HCT116 (cell line): ENCODE measurements at regions not wholly inside any gene's neighbourhood (a gene's known extent, or its start where the extent isn't known, plus 50 kb on each side); places are given as distances from the start of the nearest gene placed in this dataset.

ENCODE experiments used
- ATAC-seq: fragments of 200-7000 bp; cut with Tn5 transposase; 2 replicates; pipeline ENCODE4 v1.9.1; 2020; ENCODE audit warnings: mild to moderate bottlenecking, moderate library complexity
- BruUV-seq: library from RNA; stranded (reverse); fragments of 400-500 nt; replicated peaks from 2 replicates; lab custom pipeline; 2021; lab: Mats Ljungman, UMichigan
- CTCF ChIA-PET: fragments of 300-600 bp; sonication (Branson Sonifier 250); formaldehyde crosslinking; loops from one replicate; lab custom pipeline; 2021; ENCODE audit warnings: antibody characterized with exemption; lab: Charles Lee
- POLR2A ChIA-PET: fragments of 300-600, 350-600 bp; sonication (Branson Sonifier 250); formaldehyde crosslinking; loops from one replicate; lab custom pipeline; 2021; ENCODE audit warnings: antibody characterized with exemption; lab: Charles Lee
- RAD21 ChIA-PET, 2 experiments: fragments of 300-600 bp; sonication (Branson Sonifier 250); formaldehyde crosslinking; loops; one replicate each; lab custom pipeline; 2023; ENCODE audit warnings: low total read pairs in 2 of 2; ENCODE audit not compliant: uncharacterized antibody in 2 of 2, unreplicated experiment in 2 of 2, low non-redundant PET in 1 of 2; lab: Charles Lee
- DNase-seq: peaks from one replicate; pipeline ENCODE4 v3.0.0-alpha.2; 2010; ENCODE audit warnings: low read depth, low spot score
- H2AFZ ChIP-seq: fragments of 200-600 bp; shearing (Covaris generic), sonication (generic); 2 replicates; pipeline ENCODE4 v1.6.1; 2017; ENCODE audit warnings: low read depth, mixed run types, mixed read lengths, antibody characterized with exemption, low read length; ENCODE audit not compliant: poor library complexity, severe bottlenecking
- H3K27ac ChIP-seq: 2 replicates; pipeline ENCODE4 v1.5.1; 2012; ENCODE audit warnings: low read depth, low read length
- H3K27me3 ChIP-seq: fragments of 200-600 bp; sonication (generic); 2 replicates; pipeline ENCODE4 v1.6.1; 2016; ENCODE audit warnings: mixed run types, low read length, mixed read lengths; ENCODE audit not compliant: insufficient read depth
- H3K36me3 ChIP-seq, 2 experiments: fragments of 200-500 bp in 1 of 2; fragments of 200-600 bp in 1 of 2; sonication (Bioruptor generic) in 1 of 2; sonication (generic) in 1 of 2; 2 replicates each; pipeline versions ENCODE4 v1.5.1 to v1.6.1; 2014 to 2016; ENCODE audit warnings: low read length in 2 of 2, inconsistent platforms in 1 of 2, mixed read lengths in 1 of 2, mixed run types in 1 of 2; ENCODE audit not compliant: insufficient read depth in 2 of 2, control insufficient read depth in 1 of 2
- H3K4me1 ChIP-seq, 2 experiments: fragments of 200-600 bp in 1 of 2; sonication (generic) in 1 of 2; 2 replicates each; pipeline versions ENCODE4 v1.5.1 to v1.6.1; 2012 to 2017; ENCODE audit warnings: low read length in 2 of 2, inconsistent platforms in 1 of 2, mild to moderate bottlenecking in 1 of 2, mixed read lengths in 1 of 2, mixed run types in 1 of 2, moderate library complexity in 1 of 2; ENCODE audit not compliant: insufficient read depth in 2 of 2, control insufficient read depth in 1 of 2
- H3K4me2 ChIP-seq: fragments of 200-600 bp; sonication (generic); 2 replicates; pipeline ENCODE4 v1.6.1; 2017; ENCODE audit warnings: mixed run types, low read length, mixed read lengths
- H3K4me3 ChIP-seq, 2 experiments: fragments of 200-600 bp in 1 of 2; sonication (generic) in 1 of 2; replicated peaks in 1 of 2; 2 replicates each; pipeline ENCODE4 v1.5.1; 2011 to 2016; ENCODE audit warnings: low read length in 2 of 2, control low read depth in 1 of 2, low read depth in 1 of 2, mild to moderate bottlenecking in 1 of 2, mixed read lengths in 1 of 2, mixed run types in 1 of 2
- H3K79me2 ChIP-seq: fragments of 200-600 bp; sonication (generic); 2 replicates; pipeline ENCODE4 v1.6.1; 2017; ENCODE audit warnings: mild to moderate bottlenecking, mixed run types, low read length, moderate library complexity, mixed read lengths; ENCODE audit not compliant: insufficient read depth
- H3K9ac ChIP-seq: fragments of 200-600 bp; sonication (generic); 2 replicates; pipeline ENCODE4 v1.6.1; 2016; ENCODE audit warnings: low read length, mixed read lengths
- H3K9me2 ChIP-seq: fragments of 200-600 bp; sonication (generic), shearing (Covaris generic); 2 replicates; pipeline ENCODE4 v1.6.1; 2017; ENCODE audit warnings: mixed run types, mild to moderate bottlenecking, moderate library complexity; ENCODE audit not compliant: insufficient read depth
- H3K9me3 ChIP-seq, 2 experiments: fragments of 200-500 bp in 1 of 2; fragments of 200-600 bp in 1 of 2; sonication (Bioruptor generic) in 1 of 2; sonication (generic) in 1 of 2; 2 replicates each; pipeline ENCODE4 v1.6.1; 2014 to 2017; ENCODE audit warnings: low read length in 2 of 2, mixed read lengths in 2 of 2, inconsistent platforms in 1 of 2, low read depth in 1 of 2, mild to moderate bottlenecking in 1 of 2, mixed run types in 1 of 2, moderate library complexity in 1 of 2; ENCODE audit not compliant: control insufficient read depth in 1 of 2, insufficient read depth in 1 of 2
- H4K20me1 ChIP-seq: fragments of 200-600 bp; sonication (generic), shearing (Covaris generic); 2 replicates; pipeline ENCODE4 v1.6.1; 2017; ENCODE audit warnings: mixed run types, mild to moderate bottlenecking, moderate library complexity; ENCODE audit not compliant: insufficient read depth
- CBX3 ChIP-seq: IDR thresholded peaks from 2 replicates; pipeline ENCODE4 v1.6.1; 2012; ENCODE audit warnings: low read depth
- CEBPB ChIP-seq: IDR thresholded peaks from 2 replicates; pipeline ENCODE4 v1.6.1; 2012; ENCODE audit warnings: low read depth
- ELF1 ChIP-seq: IDR thresholded peaks from 2 replicates; pipeline ENCODE4 v1.6.1; 2012; ENCODE audit warnings: low read depth, borderline replicate concordance
- EZH2 ChIP-seq: fragments of 200-600 bp; sonication (generic); IDR thresholded peaks from 2 replicates; pipeline ENCODE4 v1.6.1; 2017; ENCODE audit warnings: antibody characterized with exemption, mixed run types
- FOSL1 ChIP-seq: IDR thresholded peaks from 2 replicates; pipeline ENCODE4 v1.6.1; 2012; ENCODE audit warnings: low read depth
- JUND ChIP-seq: IDR thresholded peaks from 2 replicates; pipeline ENCODE4 v1.6.1; 2012
- POLR2A ChIP-seq: IDR thresholded peaks from 2 replicates; pipeline ENCODE4 v1.7.0; 2011; ENCODE audit warnings: borderline replicate concordance; ENCODE audit not compliant: insufficient read depth, insufficient read length; ENCODE audit errors: extremely low read depth
- RAD21 ChIP-seq: IDR thresholded peaks from 2 replicates; pipeline ENCODE4 v1.6.1; 2012; ENCODE audit warnings: low read depth, mild to moderate bottlenecking
- SP1 ChIP-seq: IDR thresholded peaks from 2 replicates; pipeline ENCODE4 v1.6.1; 2012; ENCODE audit warnings: low read depth
- TCF7L2 ChIP-seq: IDR thresholded peaks from 2 replicates; pipeline ENCODE4 v1.7.0; 2011; ENCODE audit warnings: borderline replicate concordance, inconsistent platforms; ENCODE audit not compliant: insufficient read depth, insufficient read length; ENCODE audit errors: extremely low read depth
- YY1 ChIP-seq: IDR thresholded peaks from 2 replicates; pipeline ENCODE4 v1.6.1; 2011; ENCODE audit warnings: low read length, low read depth, moderate library complexity, mild to moderate bottlenecking; ENCODE audit not compliant: insufficient replicate concordance; ENCODE audit errors: extremely low read depth
- ZNF274 ChIP-seq: fragments of 200-500 bp; sonication (Bioruptor generic); IDR thresholded peaks from 2 replicates; pipeline ENCODE4 v1.6.1; 2014; ENCODE audit warnings: mild to moderate bottlenecking, low read depth, low read length, inconsistent platforms
- intact Hi-C: fragments of 100-400 bp; cut with micrococcal nuclease; formaldehyde crosslinking; loops from 2 replicates; pipeline ENCODE4 v1.10.0; 2022
- TF ChIP-seq, protein P1 (sequence below): IDR thresholded peaks from 2 replicates; pipeline ENCODE4 v1.6.1; 2012
- TF ChIP-seq, protein P2 (sequence below): IDR thresholded peaks from 2 replicates; pipeline ENCODE4 v1.6.1; 2012; ENCODE audit warnings: low read depth

DNA sequence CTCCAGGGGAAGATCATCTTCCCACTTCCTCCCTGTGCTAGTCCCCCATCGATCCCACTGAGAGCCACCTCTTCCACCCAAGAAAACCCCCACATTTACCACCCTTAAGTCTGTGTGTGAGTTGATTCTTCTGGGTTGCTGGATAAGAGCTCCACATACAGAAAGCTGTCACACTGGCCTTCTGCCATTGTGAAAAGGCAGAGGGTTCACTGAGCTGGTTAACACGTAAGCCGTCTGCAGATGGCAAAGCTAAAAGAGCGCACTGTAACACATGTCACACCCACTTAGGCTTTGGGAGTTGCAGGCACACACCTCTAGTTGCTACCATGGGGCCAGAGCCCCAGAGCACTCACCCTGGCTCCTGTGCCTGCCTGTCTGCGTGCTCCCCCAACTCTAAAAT is 309.8 kb upstream of the LRRC3B start:
- Histone ChIP-seq H3K4me3 (no peak overlapping the region), H3K27me3 (no peaks in the 10 kb centered on the region), H3K36me3 (no peaks in the 10 kb centered on the region), H3K4me1 (no peaks in the 10 kb centered on the region), H3K9me2 (no peaks in the 10 kb centered on the region), H4K20me1 (no peaks in the 10 kb centered on the region), H3K4me2 (no peak overlapping the region), H3K9me3 (no peaks in the 10 kb centered on the region; a peak in 1 of 4 replicates), H3K27ac (no peak overlapping the region), H3K9ac (no peak overlapping the region), H2AFZ (no peak overlapping the region), H3K79me2 (no peaks in the 10 kb centered on the region)
- DNase-seq (no peak), ATAC-seq (no peak)
- intact Hi-C loops: no loop called here
- TF ChIP-seq, protein P1, sequence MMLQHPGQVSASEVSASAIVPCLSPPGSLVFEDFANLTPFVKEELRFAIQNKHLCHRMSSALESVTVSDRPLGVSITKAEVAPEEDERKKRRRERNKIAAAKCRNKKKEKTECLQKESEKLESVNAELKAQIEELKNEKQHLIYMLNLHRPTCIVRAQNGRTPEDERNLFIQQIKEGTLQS: no peak
- TF ChIP-seq SP1 (no peak), YY1 (no peak), POLR2A (no peak), CEBPB (no peak), EZH2 (no peak), ZNF274 (no peak), ELF1 (no peak), CBX3 (no peak), TCF7L2 (no peak), JUND (no peak), FOSL1 (no peak), RAD21 (no peak)
- TF ChIP-seq, protein P2, sequence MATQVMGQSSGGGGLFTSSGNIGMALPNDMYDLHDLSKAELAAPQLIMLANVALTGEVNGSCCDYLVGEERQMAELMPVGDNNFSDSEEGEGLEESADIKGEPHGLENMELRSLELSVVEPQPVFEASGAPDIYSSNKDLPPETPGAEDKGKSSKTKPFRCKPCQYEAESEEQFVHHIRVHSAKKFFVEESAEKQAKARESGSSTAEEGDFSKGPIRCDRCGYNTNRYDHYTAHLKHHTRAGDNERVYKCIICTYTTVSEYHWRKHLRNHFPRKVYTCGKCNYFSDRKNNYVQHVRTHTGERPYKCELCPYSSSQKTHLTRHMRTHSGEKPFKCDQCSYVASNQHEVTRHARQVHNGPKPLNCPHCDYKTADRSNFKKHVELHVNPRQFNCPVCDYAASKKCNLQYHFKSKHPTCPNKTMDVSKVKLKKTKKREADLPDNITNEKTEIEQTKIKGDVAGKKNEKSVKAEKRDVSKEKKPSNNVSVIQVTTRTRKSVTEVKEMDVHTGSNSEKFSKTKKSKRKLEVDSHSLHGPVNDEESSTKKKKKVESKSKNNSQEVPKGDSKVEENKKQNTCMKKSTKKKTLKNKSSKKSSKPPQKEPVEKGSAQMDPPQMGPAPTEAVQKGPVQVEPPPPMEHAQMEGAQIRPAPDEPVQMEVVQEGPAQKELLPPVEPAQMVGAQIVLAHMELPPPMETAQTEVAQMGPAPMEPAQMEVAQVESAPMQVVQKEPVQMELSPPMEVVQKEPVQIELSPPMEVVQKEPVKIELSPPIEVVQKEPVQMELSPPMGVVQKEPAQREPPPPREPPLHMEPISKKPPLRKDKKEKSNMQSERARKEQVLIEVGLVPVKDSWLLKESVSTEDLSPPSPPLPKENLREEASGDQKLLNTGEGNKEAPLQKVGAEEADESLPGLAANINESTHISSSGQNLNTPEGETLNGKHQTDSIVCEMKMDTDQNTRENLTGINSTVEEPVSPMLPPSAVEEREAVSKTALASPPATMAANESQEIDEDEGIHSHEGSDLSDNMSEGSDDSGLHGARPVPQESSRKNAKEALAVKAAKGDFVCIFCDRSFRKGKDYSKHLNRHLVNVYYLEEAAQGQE: no peak
- no TSS peak for BruUV-seq
- RAD21 ChIA-PET: no interaction called here
- CTCF ChIA-PET: no interaction called here
- POLR2A ChIA-PET: no interaction called here
